Islet of Langerhans (tissue), 1 donor: ENCODE measurements at regions not wholly inside any gene's neighbourhood (a gene's known extent, or its start where the extent isn't known, plus 50 kb on each side); places are given as distances from the start of the nearest gene placed in this dataset.
"Not testable (repeated sequence)": the region's sequence is repeated elsewhere in the genome, so short reads cannot be mapped to it uniquely, and the experiment has no call there.

Experiments
- FAIRE-seq: peaks from one replicate; lab custom pipeline; 2011; peaks lifted over from hg19 to GRCh38; lab: Jason Lieb, UNC

DNA sequence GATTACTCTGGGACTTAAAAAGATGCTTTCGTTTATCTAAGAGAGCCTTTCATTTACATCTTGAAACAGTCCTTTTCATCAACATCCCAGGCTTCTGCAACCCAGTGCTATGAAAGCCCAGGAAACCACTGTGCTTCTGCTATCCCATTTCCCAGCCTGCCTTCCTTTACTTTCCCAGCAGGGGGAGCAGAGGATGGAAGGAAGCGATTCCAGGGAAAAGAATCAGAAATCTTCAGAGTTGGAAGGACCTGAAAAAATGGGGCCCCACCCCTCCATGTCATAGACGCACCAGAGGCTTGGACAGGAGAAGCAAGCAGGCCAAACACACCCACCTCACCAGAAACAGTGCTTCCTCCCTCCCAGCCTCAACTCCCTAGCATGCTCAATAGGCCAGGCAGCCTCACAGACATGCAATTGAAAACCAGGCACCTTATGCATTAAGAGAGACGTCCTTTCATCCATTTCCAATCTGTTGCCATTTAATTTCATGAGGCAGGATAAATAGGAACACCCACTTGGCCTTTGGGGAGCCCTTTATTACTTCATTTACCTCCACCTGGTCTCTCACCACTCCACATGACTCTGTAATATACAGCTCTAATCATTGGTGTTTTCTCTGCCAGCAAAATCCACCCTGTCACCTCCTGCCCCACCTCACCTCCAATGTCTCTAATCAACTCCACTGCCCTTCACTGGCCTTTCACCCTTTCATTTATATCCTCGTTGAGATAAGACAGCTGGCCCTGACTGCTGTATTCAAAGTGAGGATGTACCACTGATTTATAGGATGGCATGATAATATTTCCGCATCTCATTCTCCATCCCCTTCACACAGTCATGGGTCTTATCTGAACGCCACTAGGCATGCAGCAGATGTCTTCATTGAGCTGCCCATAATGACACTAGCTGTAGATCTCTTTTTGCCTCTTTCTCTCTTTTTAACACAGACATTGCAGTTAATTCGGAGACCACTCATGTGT is 583.9 kb downstream of the NTRK3 start:
- no peak for FAIRE-seq

- FAIRE-seq = no peak
Measured at GRCh38 chr15:87671289-87671688, 585.2 kb downstream of the NTRK3 start.

- FAIRE-seq = no peak
Measured at GRCh38 chr15:87669846-87670245, 586.7 kb downstream of the NTRK3 start.

DNA sequence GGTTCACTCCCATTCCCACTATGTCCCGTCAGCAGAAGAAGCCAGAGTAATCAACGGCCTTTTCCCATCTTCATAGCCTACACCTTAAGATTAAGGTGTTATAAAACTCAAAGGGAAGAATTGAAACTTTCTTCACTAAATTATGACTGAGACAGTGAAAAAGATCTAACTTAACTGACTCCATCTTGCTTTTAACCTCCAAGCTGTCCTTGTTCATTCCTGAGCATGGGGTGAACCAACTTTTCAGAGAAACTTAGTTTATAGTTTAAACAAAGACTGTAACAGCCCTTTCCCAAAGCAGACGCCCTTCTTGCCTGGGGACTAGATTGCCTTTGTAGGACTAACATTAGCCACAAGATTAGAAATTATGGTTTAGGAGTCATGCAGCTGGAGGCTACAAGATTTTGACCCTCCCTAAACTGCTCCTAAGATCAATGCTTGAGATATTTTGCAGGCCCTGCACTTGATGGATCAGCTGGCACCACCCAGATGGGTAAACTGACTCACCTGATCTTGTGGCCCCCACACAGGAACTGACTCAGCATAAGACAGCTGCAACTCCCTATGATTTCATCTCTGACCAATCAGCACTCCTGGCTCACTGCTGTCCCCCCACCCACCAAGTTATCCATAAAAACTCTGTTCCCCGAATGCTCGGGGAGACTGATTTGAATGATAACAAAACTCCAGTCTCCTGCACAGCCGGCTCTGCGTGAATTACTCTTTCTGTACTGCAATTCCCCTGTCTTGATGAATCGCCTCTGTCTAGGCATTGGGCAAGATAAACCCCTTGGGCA is 587.6 kb downstream of the NTRK3 start:
- FAIRE-seq = not testable (repeated sequence)

DNA sequence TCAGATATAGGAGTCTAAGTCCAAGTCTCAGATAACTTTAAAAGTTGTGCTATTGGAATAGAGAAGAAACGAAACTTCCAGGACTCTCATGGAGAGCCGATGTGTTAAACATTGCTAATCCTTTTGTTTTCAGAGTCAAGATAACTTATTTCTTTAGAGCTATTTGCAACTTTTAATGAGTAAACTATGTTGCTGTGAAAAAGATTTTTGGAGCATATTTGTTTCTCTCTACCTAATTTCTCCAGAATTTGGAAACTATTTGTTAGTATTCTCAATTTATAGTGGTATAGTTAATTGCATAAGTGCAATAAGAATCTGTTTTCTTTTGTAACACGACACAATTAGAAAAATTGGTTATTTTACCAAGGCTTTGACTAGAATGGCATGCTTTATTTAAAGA is 588.9 kb downstream of the NTRK3 start:
- FAIRE-seq = no peak

- no peak for FAIRE-seq
Measured at GRCh38 chr15:87662575-87662974, 594.0 kb downstream of the NTRK3 start.

- no peak for FAIRE-seq
Measured at GRCh38 chr15:87661454-87662355, 594.8 kb downstream of the NTRK3 start.

GRCh38 chr15:87660251-87661129 is 596.0 kb downstream of the NTRK3 start:
- no peak for FAIRE-seq

- no peak for FAIRE-seq
Measured at GRCh38 chr15:87656372-87656771, 600.2 kb downstream of the NTRK3 start.

DNA sequence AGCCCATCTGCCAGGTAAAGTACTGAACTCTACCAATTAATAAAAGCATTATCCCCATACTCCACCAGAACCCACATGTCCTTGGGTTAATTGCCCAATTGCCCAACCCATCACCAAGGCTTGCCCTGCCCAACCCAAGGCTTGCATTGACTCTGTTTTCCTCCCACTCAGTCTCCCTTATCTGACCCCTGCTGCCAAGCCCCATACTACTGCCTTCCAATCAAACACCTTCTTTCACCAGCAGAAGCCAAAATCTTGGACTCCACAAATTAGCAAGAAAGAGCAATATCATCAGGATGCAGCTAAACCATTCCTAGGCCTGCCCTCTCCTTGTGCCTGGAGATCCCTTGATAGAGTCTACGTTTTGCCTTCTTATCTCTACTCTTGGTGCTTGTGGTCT is 602.9 kb downstream of the NTRK3 start:
- FAIRE-seq = no peak

- FAIRE-seq = no peak
Measured at GRCh38 chr15:87649175-87649574, 607.4 kb downstream of the NTRK3 start.

DNA sequence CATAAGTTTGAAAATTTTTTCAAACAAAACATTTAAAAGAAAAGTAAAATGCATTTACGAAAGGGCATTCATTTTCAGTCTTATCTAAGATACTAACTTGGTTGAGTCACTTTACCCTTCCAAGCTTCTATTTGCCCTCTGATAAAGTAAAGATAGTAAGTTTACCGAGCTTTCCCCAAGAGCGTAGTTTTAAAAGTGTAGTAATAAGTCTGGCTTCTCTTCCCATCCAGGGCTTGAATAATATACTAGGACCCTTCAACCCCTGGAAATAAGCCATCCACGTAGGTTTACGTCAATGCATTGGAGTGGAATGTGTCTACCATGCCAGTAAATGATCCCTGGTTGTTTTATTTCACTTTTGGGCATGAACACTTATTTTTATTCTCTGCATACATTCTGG is 608.3 kb downstream of the NTRK3 start:
- FAIRE-seq = no peak

DNA sequence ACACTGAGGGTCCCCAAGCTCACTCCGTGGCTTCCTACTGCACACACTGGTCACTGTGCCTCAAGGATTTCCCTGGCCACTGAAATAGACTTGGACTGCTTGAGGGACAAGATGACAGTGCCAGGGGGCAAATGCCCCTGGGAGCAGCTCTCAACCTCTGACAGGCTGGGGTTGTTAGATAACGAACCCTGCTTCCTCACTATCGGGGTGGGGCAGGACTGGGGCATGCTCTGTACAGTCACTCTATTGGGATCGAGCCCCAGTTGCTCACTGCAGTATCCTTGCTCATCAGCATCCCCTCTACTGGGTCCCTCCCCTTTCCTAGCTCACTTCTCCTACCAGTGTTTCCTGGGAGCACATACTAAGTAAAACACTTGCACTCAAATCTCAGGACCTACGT is 610.8 kb downstream of the NTRK3 start:
- FAIRE-seq = no peak

GRCh38 chr15:87642997-87643396 is 613.5 kb downstream of the NTRK3 start:
- not testable (repeated sequence) for FAIRE-seq

- no peak for FAIRE-seq
Measured at GRCh38 chr15:87639305-87640011, 617.1 kb downstream of the NTRK3 start.

GRCh38 chr15:87638554-87639083 is 617.9 kb downstream of the NTRK3 start:
- no peak for FAIRE-seq

DNA sequence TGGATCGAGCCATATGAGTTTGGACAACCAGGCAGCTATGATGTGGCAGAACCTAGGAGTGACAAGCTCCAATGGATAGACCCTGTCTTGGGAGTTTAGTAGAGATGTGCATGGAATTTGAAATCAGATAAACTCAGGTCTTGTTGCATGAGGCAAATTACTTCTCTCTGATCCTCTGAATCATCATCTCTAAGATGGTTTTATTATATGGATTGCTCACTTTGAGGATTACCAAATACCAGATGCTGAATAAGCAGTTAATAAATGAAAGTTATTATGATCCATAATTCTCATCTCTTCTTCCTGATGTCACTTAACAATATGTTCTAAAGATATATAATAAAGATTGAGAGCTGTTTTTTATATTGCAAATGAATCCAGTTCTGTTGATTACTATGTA is 622.2 kb downstream of the NTRK3 start:
- no peak for FAIRE-seq

GRCh38 chr15:87633525-87633924 is 623.0 kb downstream of the NTRK3 start:
- no peak for FAIRE-seq

DNA sequence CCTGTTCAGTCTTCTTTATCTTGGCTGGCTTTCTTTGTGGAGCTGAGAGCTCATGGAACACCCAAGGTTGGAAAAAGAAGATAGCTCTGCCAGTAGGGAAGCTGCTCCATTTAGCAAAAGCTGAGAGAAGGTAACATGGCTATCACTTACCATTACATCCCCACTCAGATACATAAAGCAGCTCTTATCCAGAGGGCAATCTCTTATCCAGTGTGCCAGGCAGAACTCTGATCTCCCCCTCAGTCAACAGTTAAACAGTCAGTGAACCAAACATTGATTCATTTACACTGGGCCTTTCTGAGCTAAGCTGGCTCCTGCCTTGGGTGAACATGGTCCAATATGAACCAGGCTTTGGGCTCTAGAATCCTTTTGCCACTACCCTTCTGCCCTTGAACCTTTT is 624.2 kb downstream of the NTRK3 start:
- no peak for FAIRE-seq

- FAIRE-seq = no peak
Measured at GRCh38 chr15:87631775-87632174, 624.8 kb downstream of the NTRK3 start.
